CMK (cell line): ENCODE measurements at regions not wholly inside any gene's neighbourhood (a gene's known extent, or its start where the extent isn't known, plus 50 kb on each side); places are given as distances from the start of the nearest gene placed in this dataset.
"Not testable (repeated sequence)": the region's sequence is repeated elsewhere in the genome, so short reads cannot be mapped to it uniquely, and the experiment has no call there.

Source experiments
- DNase-seq: peaks from one replicate; pipeline ENCODE4 v3.0.0-alpha.2; 2010; ENCODE audit warnings: low read depth

DNA sequence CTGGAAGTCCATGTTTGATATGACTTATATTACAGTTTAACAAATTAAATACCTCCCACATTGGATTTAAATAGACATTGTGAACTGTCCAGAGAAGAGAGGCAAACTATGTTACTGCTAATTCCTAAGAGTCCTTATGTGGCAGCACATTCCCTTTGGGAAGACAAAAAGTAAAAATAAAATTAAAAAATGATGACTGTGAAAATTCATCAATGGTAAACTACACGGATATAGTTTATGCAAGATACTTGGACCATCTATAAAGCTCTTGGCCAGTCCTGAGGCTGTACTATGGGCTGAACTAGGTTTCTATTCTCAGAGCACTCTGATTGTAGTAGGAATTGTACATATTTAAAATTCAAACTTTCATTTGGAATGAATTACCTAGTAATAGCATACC lies 206.4 kb downstream of the LRRK2 start:
- DNase-seq: no peak

GRCh38 chr12:40435251-40435650 lies 210.5 kb downstream of the LRRK2 start:
- DNase-seq: no peak

GRCh38 chr12:40435951-40436350 lies 211.2 kb downstream of the LRRK2 start:
- no peak for DNase-seq

- no peak for DNase-seq
Observed at GRCh38 chr12:40436564-40436963, 211.8 kb downstream of the LRRK2 start.

- DNase-seq: no peak
Observed at GRCh38 chr12:40439771-40440492, 215.1 kb downstream of the LRRK2 start.

DNA sequence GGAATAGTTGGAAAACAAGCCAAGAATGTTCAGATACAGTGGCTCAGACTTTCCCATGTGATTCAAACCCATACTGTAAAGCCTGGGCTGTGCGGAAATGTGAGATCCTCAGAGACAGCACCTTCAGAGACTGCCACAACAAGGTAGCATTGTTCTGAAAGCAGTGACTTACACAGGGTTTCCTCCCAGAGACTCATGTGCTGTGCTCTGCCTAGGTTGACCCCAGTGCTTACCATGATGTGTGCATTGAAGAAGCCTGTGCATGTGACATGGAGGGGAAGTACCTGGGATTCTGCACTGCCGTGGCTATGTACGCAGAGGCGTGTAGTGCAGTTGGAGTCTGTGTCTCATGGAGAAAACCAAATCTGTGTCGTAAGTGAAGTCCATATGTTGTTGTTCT lies 219.4 kb downstream of the LRRK2 start:
- DNase-seq: no peak

DNA sequence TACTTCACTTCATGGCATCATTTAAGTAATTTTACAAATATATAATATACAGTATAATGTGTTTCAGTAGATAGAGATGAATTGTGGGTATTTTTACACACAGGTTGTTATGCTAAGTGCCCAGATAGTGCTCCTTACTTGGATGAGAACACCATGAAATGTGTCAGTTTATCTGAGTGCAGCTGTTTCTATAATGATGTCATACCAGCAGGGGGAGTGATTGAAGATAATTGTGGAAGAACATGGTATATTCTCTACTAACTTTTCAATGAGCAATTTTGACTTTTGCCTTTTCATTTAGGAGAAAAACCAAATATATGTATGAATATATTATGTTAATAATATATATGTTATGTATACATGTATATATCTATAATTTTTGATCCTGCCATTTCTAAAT lies 221.6 kb downstream of the LRRK2 start:
- peak; percentile 5 for DNase-seq

DNA sequence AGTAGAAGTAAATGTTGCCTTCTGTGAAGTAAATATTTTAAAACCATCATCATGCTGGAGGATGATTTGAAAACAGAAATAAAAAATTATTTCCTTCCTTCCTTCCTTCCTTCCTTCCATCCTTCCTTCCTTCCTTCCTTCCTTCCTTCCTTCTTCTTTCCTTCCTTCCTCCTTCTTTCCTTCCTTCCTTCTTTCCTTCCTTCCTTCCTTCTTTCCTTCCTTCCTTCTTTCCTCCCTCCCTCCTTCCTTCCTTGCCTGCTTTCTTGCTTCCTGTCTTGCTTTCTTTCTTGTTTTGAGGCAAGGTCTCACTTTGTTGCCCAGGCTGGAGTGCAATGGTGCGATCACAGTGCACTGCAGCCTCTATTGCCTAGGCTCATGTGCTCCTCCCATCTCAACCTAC lies 223.7 kb downstream of the LRRK2 start:
- DNase-seq: not testable (repeated sequence)

- DNase-seq: no peak
Observed at GRCh38 chr12:40451661-40452060, 226.9 kb downstream of the LRRK2 start.

- no peak for DNase-seq
Observed at GRCh38 chr12:40464121-40464520, 228.1 kb upstream of the CNTN1 start.

DNA sequence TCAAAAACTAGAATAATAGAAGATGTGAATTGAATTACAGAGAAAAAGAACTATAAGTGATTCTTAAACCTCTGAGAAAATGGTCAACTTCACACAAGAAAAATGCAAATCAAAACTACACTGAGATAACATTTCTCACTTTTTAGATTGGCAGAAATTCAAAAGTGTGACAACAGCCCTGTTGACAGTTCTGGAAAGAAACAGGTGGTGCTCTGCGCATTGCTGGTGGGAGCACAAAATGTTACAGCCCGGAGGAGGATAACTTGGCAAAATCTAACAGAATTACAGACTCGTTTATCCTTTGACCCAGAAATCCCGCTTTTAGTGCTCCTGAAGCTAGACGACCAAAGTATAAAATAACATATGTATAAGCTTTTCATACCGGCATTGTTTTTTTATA lies 222.5 kb upstream of the CNTN1 start:
- no peak for DNase-seq

DNA sequence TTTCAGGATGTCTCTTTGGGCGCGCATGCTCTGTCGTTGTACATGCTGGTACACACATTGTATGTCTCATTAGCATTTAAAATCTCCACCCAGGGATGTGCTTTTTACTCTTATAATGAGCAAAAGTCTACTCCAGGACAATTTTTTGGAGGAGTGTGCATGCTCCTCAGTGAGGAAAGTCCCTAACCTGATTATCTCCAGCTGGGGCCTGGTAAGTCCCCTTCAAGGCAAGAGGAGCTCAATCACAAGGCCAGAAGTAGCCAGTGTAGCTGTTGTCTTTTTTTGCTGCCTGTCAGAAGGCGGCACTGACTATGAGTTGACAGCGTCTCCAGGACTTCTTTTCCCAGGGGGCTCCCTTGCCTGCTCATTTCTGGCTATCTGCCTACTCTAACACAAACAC lies 218.3 kb upstream of the CNTN1 start:
- no peak for DNase-seq

GRCh38 chr12:40474630-40475029 lies 217.6 kb upstream of the CNTN1 start:
- DNase-seq: no peak

DNA sequence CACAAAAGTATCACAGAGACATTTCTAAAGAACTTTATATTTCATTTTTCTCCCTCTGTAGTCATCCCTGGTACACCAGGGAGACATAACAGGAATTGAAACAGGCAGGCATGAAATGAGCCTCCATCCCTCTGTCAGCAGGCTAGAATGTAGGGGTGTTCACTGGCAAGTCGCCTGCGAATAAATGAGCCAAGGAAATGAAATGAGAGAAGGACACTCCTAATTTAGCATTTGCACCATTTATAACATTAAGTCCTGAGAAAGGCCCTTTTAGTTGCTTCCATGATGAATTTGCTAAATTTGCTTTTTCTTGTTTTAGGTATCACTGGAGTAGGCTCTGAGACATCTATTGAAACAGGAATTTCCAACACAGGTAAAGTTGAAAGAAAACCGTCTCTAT lies 192.4 kb upstream of the CNTN1 start:
- no peak for DNase-seq

DNA sequence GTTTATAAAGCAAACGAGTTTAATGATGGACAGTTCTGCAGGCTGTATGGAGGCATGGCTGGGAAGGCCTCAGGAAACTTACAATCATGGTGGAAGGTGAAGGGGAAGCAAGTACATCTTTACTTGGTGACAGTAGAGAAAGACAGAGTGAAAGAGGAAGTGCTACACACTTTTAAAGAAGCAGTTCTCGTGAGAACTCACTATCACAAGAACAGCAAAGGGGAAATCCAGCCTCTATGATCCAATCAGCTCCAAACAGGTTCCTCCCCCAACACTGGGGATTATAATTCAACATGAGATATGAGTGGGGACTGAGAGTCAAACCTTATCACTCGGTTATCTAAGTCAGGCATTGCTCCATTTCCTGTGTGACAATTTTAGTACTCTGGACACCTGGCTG lies 189.9 kb upstream of the CNTN1 start:
- peak; percentile 9 for DNase-seq

DNA sequence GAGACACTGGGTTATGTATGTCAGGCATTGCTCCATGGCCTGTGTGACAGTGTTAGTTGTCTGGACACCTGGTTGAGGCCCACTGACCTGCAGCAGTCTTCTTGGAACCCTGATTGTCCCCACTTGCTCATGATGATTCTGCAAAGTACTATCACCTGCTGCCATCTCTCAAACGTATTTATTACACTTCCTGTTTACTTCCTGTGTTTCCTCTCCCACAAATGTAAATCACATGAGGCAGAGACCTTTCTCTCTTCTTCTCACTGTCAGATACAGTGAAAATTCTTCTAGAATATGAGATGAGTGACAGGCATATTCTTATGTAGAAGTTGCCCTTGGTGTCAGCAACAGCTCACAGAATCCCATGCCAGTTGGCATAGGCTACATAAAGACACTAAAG lies 186.9 kb upstream of the CNTN1 start:
- DNase-seq: no peak

DNA sequence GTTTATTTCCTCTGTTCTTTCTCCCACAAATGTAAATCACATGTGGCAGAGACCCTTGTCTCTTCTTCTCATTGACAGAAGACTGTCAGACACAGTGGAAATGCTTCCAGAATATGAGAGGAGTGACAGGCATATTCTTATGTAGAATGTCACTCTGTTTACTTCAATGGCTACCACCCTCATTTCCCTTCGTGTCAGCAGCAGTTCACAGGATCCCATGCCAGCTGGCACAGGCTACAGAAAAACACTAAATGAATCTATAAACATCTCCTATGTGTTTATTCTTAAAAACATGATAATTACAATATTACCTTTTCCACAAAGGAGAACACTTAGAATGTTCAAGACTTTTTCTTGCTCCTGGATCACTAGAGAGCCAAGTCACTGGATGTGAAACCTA lies 183.8 kb upstream of the CNTN1 start:
- DNase-seq: no peak

GRCh38 chr12:40511341-40511740 lies 180.9 kb upstream of the CNTN1 start:
- DNase-seq: no peak

- no peak for DNase-seq
Observed at GRCh38 chr12:40515041-40515816, 177.0 kb upstream of the CNTN1 start.

DNA sequence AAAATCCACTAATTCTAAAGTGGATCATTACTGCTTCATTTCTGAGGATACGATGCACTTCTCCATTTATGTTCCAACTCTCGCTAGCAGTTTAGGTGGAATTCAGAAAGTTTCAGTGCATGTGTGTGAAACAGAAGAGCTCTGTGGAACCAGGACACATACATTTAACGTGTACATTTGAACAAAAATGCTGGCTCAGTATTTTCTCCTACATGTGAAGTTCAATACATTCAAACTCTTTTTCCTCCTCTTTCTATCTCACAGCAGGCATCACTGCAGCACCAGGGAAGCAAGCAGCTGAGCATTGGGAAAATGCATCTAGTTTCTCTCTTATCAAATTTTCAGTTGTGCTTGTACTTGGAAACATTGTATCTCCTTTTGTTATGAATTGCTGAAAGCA lies 169.4 kb upstream of the CNTN1 start:
- DNase-seq: no peak

- no peak for DNase-seq
Observed at GRCh38 chr12:40525054-40525453, 167.2 kb upstream of the CNTN1 start.

DNA sequence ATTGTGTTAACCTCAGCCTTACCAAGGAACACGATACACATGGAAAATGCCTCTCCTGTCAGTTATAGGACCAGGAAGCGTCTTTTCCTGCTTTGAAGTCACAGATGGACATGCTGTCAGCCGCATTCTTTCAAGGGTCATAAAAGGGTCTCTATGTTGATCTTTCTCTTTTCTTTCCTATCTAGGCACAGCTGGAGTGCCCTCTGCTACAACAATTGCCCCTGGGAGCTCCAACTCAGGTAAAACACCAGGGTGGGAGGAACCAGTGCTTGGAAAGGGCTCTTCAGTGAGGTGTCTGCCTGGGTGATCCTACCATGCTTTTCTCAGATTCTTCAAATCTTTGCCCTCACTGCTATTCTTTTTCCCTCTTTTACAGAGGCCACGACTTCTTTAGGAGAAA lies 157.4 kb upstream of the CNTN1 start:
- no peak for DNase-seq

DNA sequence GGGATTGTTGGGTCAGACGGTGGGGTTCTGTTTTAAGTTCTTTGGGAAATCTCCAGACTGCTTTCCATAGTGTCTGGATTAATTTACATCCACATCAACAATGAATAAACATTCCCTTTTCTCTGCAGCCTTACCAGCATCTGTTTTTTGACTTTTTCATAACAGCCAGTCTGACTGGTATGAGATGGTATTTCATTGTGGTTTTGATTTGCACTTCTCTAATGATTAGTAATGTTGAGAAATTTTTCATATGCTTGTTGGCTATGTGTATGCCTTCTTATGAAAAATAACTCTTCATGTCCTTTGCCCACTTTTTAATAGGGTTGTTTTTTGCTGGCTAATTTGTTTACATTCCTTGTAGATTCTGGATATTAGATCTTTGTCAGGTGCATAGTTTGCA lies 140.8 kb upstream of the CNTN1 start:
- no peak for DNase-seq

DNA sequence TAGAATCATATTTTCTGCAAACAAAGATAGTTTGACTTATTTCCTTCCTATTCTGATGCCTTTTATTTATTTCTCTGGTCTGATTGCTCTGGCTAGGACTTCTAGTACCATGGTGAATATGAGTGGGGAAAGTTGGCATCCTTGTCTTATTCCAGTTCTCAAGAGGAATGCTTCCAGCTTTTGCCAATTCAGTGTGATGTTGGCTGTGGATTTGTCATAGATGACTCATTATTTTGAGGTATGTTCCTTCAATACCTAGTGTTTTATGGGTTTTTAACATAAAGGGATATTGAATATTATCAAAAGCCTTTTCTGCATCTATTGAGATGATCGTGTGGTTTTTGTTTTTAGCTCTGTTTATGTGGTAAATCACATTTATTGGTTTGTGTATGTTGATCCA lies 139.4 kb upstream of the CNTN1 start:
- no peak for DNase-seq
